ENCODE measurements at regions not wholly inside any gene's neighbourhood (a gene's known extent, or its start where the extent isn't known, plus 50 kb on each side); places are given as distances from the start of the nearest gene placed in this dataset.
"Not testable (repeated sequence)": the region's sequence is repeated elsewhere in the genome, so short reads cannot be mapped to it uniquely, and the experiment has no call there.

DNA sequence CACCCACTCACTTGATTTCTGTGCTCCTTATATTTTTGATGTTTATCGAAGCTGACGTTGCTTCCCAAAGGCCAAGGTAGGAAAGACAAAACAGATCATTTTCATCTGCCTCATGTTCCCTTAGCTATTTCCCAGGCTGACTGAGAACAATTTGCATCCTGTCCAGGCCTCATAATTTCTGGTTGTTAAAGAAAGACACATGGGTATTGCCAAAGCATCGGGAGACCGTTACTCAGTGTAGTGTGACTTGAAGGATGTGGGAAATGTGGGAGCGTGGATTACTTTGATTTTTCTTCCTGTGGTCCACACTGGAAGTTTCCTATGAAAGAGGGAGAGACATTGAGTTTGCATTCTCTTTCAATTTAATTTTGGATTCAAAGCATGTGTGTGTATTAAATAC, 204.6 kb downstream of the TRIB2 start:
- H3K4me1 ChIP-seq, result peaks cover 0 to 14% of the 10 kb centered on the region in 2 donors
- intact Hi-C loops (cut with DNase I; ENCODE audit: low total_unique reads) (no loop called here), in situ Hi-C loops (cut with MboI; ENCODE audit: low sequenced_read_pairs in 4 of 4) (loop anchor here in 2 of 4 donors (10.0 kb wide), 1 partner anchor 207 kb away; the partner anchor contains the start of gene TRIB2 (in 2 of the 2))
- peak in 1 of 2 donors; percentile 39 for ATAC-seq
- H3K4me3 ChIP-seq, result no peak overlapping the region
- no peaks in the 10 kb centered on the region for H3K27me3 ChIP-seq
- no peak overlapping the region for H3K27ac ChIP-seq
- DNase-seq, result no peak
- TF ChIP-seq POLR2A (IDR thresholded peaks at IDR 0.05) (no peak), CTCF (IDR thresholded peaks at IDR 0.05 in 4 of 5, conservative IDR thresholded peaks at IDR 0.05 in 1 of 5) (no peak)
- no peaks in the 10 kb centered on the region for H3K9me3 ChIP-seq
- no peaks in the 10 kb centered on the region for H3K36me3 ChIP-seq

- Histone ChIP-seq H3K4me1 (peaks cover 0 to 2% of the 10 kb centered on the region in 2 donors), H3K36me3 (no peaks in the 10 kb centered on the region), H3K9me3 (no peaks in the 10 kb centered on the region), H3K4me3 (no peak overlapping the region), H3K27me3 (no peaks in the 10 kb centered on the region), H3K27ac (no peak overlapping the region)
- intact Hi-C loops (cut with DNase I; ENCODE audit: low total_unique reads), result no loop called here
- DNase-seq (no peak), ATAC-seq (no peak)
- no peak for TF ChIP-seq CTCF (IDR thresholded peaks at IDR 0.05 in 4 of 5, conservative IDR thresholded peaks at IDR 0.05 in 1 of 5)
- no peak for TF ChIP-seq POLR2A (IDR thresholded peaks at IDR 0.05)
- in situ Hi-C loops (cut with MboI; ENCODE audit: low sequenced_read_pairs in 4 of 4), result loop anchor here in 2 of 4 donors (10.0 kb wide), 1 partner anchor 209 kb away; the partner anchor contains the start of gene TRIB2 (in 2 of the 2)
These were observed 207.3 kb downstream of the TRIB2 start for GRCh38 chr2:12923907-12924610.

GRCh38 chr2:12926641-12927040, 209.9 kb downstream of the TRIB2 start:
- H3K4me1 ChIP-seq; H3K4me3 ChIP-seq; intact Hi-C loops (cut with DNase I; ENCODE audit: low total_unique reads); H3K27ac ChIP-seq; DNase-seq; H3K9me3 ChIP-seq; H3K27me3 ChIP-seq; ATAC-seq; H3K36me3 ChIP-seq: not testable (repeated sequence)
- in situ Hi-C loops (cut with MboI; ENCODE audit: low sequenced_read_pairs in 4 of 4), result loop anchor here in 2 of 4 donors (10.0 kb wide), 1 partner anchor 212 kb away; the partner anchor contains the start of gene TRIB2 (in 2 of the 2)

DNA sequence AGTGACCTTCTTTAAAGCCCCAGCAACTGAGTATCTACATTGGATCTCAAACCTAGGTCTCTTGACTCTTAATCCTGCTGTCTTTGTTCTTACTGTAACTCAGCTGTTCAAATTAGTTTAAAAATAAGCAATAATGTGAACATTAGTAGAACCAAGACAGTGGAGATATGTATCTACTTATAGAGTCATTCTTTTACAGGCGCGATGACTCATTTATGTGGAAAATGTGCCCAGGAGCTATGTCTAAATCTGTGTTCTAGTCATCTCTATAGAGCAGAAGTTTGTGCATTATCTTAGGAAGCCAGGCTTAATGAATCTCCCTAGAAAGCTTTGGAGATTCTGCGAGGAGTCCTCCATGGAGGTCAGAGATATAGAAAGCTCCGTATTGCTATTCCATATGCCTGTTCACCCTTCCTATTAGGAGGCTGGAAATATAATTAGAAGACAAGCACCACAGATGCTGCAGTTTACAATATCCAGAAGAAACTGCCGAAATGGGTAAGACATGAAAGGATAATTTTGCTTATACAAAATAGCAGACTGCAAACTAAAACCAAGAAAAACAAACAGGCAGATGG, 211.6 kb downstream of the TRIB2 start:
- H3K9me3 ChIP-seq, result no peaks in the 10 kb centered on the region
- H3K4me3 ChIP-seq, result no peak overlapping the region
- peaks cover 0 to 4% of the 10 kb centered on the region in 2 donors for H3K4me1 ChIP-seq
- TF ChIP-seq CTCF (IDR thresholded peaks at IDR 0.05 in 4 of 5, conservative IDR thresholded peaks at IDR 0.05 in 1 of 5), result no peak
- no peak for TF ChIP-seq POLR2A (IDR thresholded peaks at IDR 0.05)
- H3K36me3 ChIP-seq, result no peaks in the 10 kb centered on the region
- ATAC-seq (no peak), DNase-seq (no peak)
- H3K27ac ChIP-seq, result peak overlapping the region in 2 of 4 donors; percentile 12 to 23
- intact Hi-C loops (cut with DNase I; ENCODE audit: low total_unique reads), result no loop called here
- in situ Hi-C loops (cut with MboI; ENCODE audit: low sequenced_read_pairs in 4 of 4), result loop anchor here in 2 of 4 donors (10.0 kb wide), 1 partner anchor 213 kb away; the partner anchor contains the start of gene TRIB2 (in 2 of the 2)
- no peaks in the 10 kb centered on the region for H3K27me3 ChIP-seq

GRCh38 chr2:12928775-12929401, 212.2 kb downstream of the TRIB2 start:
- ATAC-seq, result no peak
- intact Hi-C loops (cut with DNase I; ENCODE audit: low total_unique reads), result no loop called here

More at GRCh38 chr2:12928775-12929401, 212.2 kb downstream of the TRIB2 start:
- no peak overlapping the region for H3K4me3 ChIP-seq
- no peaks in the 10 kb centered on the region for H3K9me3 ChIP-seq
- in situ Hi-C loops (cut with MboI; ENCODE audit: low sequenced_read_pairs in 4 of 4), result loop anchor here in 2 of 4 donors (10.0 kb wide), 1 partner anchor 214 kb away; the partner anchor contains the start of gene TRIB2 (in 2 of the 2)
- DNase-seq, result no peak
- TF ChIP-seq CTCF (IDR thresholded peaks at IDR 0.05 in 4 of 5, conservative IDR thresholded peaks at IDR 0.05 in 1 of 5), result no peak
- no peaks in the 10 kb centered on the region for H3K27me3 ChIP-seq
- H3K4me1 ChIP-seq, result peaks cover 0 to 4% of the 10 kb centered on the region in 2 donors
- no peaks in the 10 kb centered on the region for H3K36me3 ChIP-seq
- peak overlapping the region in 3 of 4 donors; percentile 41 to 47 (median 44) for H3K27ac ChIP-seq

All from gastrocnemius medialis (tissue), 4 donors.